ENCODE measurements at regions not wholly inside any gene's neighbourhood (a gene's known extent, or its start where the extent isn't known, plus 50 kb on each side); places are given as distances from the start of the nearest gene placed in this dataset.

- no peaks in the 10 kb centered on the region for H3K36me3 Mint-ChIP-seq (ENCODE audit: low read depth)
- no peak overlapping the region for H3K27ac Mint-ChIP-seq
- H3K27me3 Mint-ChIP-seq (ENCODE audit: low read depth): peaks cover 11% of the 10 kb centered on the region
- no peaks in the 10 kb centered on the region for H3K9me3 Mint-ChIP-seq
- H3K4me1 Mint-ChIP-seq (ENCODE audit: low read depth): no peaks in the 10 kb centered on the region
- no peak overlapping the region for H3K4me3 Mint-ChIP-seq
Measured at GRCh38 chr13:73189362-73189761, 130.6 kb downstream of the KLF5 start.

- H3K27me3 Mint-ChIP-seq (ENCODE audit: low read depth): peaks cover 8% of the 10 kb centered on the region
- no peaks in the 10 kb centered on the region for H3K9me3 Mint-ChIP-seq
- H3K36me3 Mint-ChIP-seq (ENCODE audit: low read depth): no peaks in the 10 kb centered on the region
- no peaks in the 10 kb centered on the region for H3K4me1 Mint-ChIP-seq (ENCODE audit: low read depth)
- no peak overlapping the region for H3K27ac Mint-ChIP-seq
- no peak overlapping the region for H3K4me3 Mint-ChIP-seq
Measured at GRCh38 chr13:73187106-73187505, 128.3 kb downstream of the KLF5 start.

- H3K27ac Mint-ChIP-seq: no peak overlapping the region
- no peaks in the 10 kb centered on the region for H3K36me3 Mint-ChIP-seq (ENCODE audit: low read depth)
- H3K27me3 Mint-ChIP-seq (ENCODE audit: low read depth): no peaks in the 10 kb centered on the region
- no peak overlapping the region for H3K4me3 Mint-ChIP-seq
- H3K4me1 Mint-ChIP-seq (ENCODE audit: low read depth): no peaks in the 10 kb centered on the region
- H3K9me3 Mint-ChIP-seq: no peaks in the 10 kb centered on the region
Measured at GRCh38 chr13:73179650-73180274, 121.0 kb downstream of the KLF5 start.

GRCh38 chr13:73177916-73178565, 119.2 kb downstream of the KLF5 start:
- Mint-ChIP-seq H3K36me3 (ENCODE audit: low read depth) (no peaks in the 10 kb centered on the region), H3K27ac (no peak overlapping the region), H3K27me3 (ENCODE audit: low read depth) (no peaks in the 10 kb centered on the region), H3K9me3 (no peaks in the 10 kb centered on the region), H3K4me1 (ENCODE audit: low read depth) (no peaks in the 10 kb centered on the region), H3K4me3 (no peak overlapping the region)

- Mint-ChIP-seq H3K36me3 (ENCODE audit: low read depth) (no peaks in the 10 kb centered on the region), H3K27me3 (ENCODE audit: low read depth) (no peaks in the 10 kb centered on the region), H3K4me3 (no peak overlapping the region), H3K4me1 (ENCODE audit: low read depth) (no peaks in the 10 kb centered on the region), H3K9me3 (no peaks in the 10 kb centered on the region), H3K27ac (no peak overlapping the region)
Measured at GRCh38 chr13:73177017-73177416, 118.2 kb downstream of the KLF5 start.

GRCh38 chr13:73174521-73175010, 115.8 kb downstream of the KLF5 start:
- peaks cover 3% of the 10 kb centered on the region for H3K4me1 Mint-ChIP-seq (ENCODE audit: low read depth)
- H3K4me3 Mint-ChIP-seq: no peak overlapping the region
- H3K9me3 Mint-ChIP-seq: no peaks in the 10 kb centered on the region
- H3K36me3 Mint-ChIP-seq (ENCODE audit: low read depth): no peaks in the 10 kb centered on the region
- no peak overlapping the region for H3K27ac Mint-ChIP-seq
- H3K27me3 Mint-ChIP-seq (ENCODE audit: low read depth): no peaks in the 10 kb centered on the region

- no peaks in the 10 kb centered on the region for H3K9me3 Mint-ChIP-seq
- H3K27ac Mint-ChIP-seq: no peak overlapping the region
- no peaks in the 10 kb centered on the region for H3K27me3 Mint-ChIP-seq (ENCODE audit: low read depth)
- no peak overlapping the region for H3K4me3 Mint-ChIP-seq
- peaks cover 3% of the 10 kb centered on the region for H3K4me1 Mint-ChIP-seq (ENCODE audit: low read depth)
- no peaks in the 10 kb centered on the region for H3K36me3 Mint-ChIP-seq (ENCODE audit: low read depth)
Measured at GRCh38 chr13:73173279-73173811, 114.5 kb downstream of the KLF5 start.

- no peak overlapping the region for H3K4me3 Mint-ChIP-seq
- no peak overlapping the region for H3K27ac Mint-ChIP-seq
- H3K27me3 Mint-ChIP-seq (ENCODE audit: low read depth): no peaks in the 10 kb centered on the region
- H3K4me1 Mint-ChIP-seq (ENCODE audit: low read depth): peaks cover 3% of the 10 kb centered on the region
- no peaks in the 10 kb centered on the region for H3K9me3 Mint-ChIP-seq
- H3K36me3 Mint-ChIP-seq (ENCODE audit: low read depth): no peaks in the 10 kb centered on the region
Measured at GRCh38 chr13:73171926-73172325, 113.1 kb downstream of the KLF5 start.

- Mint-ChIP-seq H3K27ac (no peak overlapping the region), H3K27me3 (ENCODE audit: low read depth) (no peaks in the 10 kb centered on the region), H3K36me3 (ENCODE audit: low read depth) (no peaks in the 10 kb centered on the region), H3K4me3 (no peak overlapping the region), H3K9me3 (no peaks in the 10 kb centered on the region), H3K4me1 (ENCODE audit: low read depth) (peaks cover 3% of the 10 kb centered on the region)
Measured at GRCh38 chr13:73171271-73171682, 112.5 kb downstream of the KLF5 start.

- H3K36me3 Mint-ChIP-seq (ENCODE audit: low read depth): no peaks in the 10 kb centered on the region
- H3K9me3 Mint-ChIP-seq: no peaks in the 10 kb centered on the region
- H3K27ac Mint-ChIP-seq: no peak overlapping the region
- no peak overlapping the region for H3K4me3 Mint-ChIP-seq
- H3K27me3 Mint-ChIP-seq (ENCODE audit: low read depth): no peaks in the 10 kb centered on the region
- H3K4me1 Mint-ChIP-seq (ENCODE audit: low read depth): peaks cover 3% of the 10 kb centered on the region
Measured at GRCh38 chr13:73169971-73170370, 111.2 kb downstream of the KLF5 start.

GRCh38 chr13:73168953-73169401, 110.2 kb downstream of the KLF5 start:
- H3K9me3 Mint-ChIP-seq: no peaks in the 10 kb centered on the region
- no peaks in the 10 kb centered on the region for H3K27me3 Mint-ChIP-seq (ENCODE audit: low read depth)
- H3K27ac Mint-ChIP-seq: no peak overlapping the region
- H3K4me3 Mint-ChIP-seq: no peak overlapping the region
- no peaks in the 10 kb centered on the region for H3K36me3 Mint-ChIP-seq (ENCODE audit: low read depth)
- peaks cover 3% of the 10 kb centered on the region for H3K4me1 Mint-ChIP-seq (ENCODE audit: low read depth)

GRCh38 chr13:73168226-73168952, 109.6 kb downstream of the KLF5 start:
- Mint-ChIP-seq H3K4me3 (no peak overlapping the region), H3K36me3 (ENCODE audit: low read depth) (no peaks in the 10 kb centered on the region), H3K4me1 (ENCODE audit: low read depth) (peaks cover 3% of the 10 kb centered on the region), H3K27ac (no peak overlapping the region), H3K9me3 (no peaks in the 10 kb centered on the region), H3K27me3 (ENCODE audit: low read depth) (no peaks in the 10 kb centered on the region)

GRCh38 chr13:73167028-73167820, 108.4 kb downstream of the KLF5 start:
- H3K4me3 Mint-ChIP-seq: no peak overlapping the region

GRCh38 chr13:73166204-73166603, 107.4 kb downstream of the KLF5 start:
- Mint-ChIP-seq H3K4me3 (no peak overlapping the region), H3K4me1 (ENCODE audit: low read depth) (peaks cover 3% of the 10 kb centered on the region), H3K27ac (no peak overlapping the region), H3K9me3 (no peaks in the 10 kb centered on the region), H3K27me3 (ENCODE audit: low read depth) (no peaks in the 10 kb centered on the region), H3K36me3 (ENCODE audit: low read depth) (no peaks in the 10 kb centered on the region)

More at GRCh38 chr13:73167028-73167820, 108.4 kb downstream of the KLF5 start:
- Mint-ChIP-seq H3K27ac (no peak overlapping the region), H3K4me1 (ENCODE audit: low read depth) (peaks cover 3% of the 10 kb centered on the region), H3K9me3 (no peaks in the 10 kb centered on the region), H3K27me3 (ENCODE audit: low read depth) (no peaks in the 10 kb centered on the region), H3K36me3 (ENCODE audit: low read depth) (no peaks in the 10 kb centered on the region)

All from T-helper 1 cell treated with Interleukin-12 subunit alpha and Interleukin-12 subunit beta and Interleukin-4 antibody, amounts not matched to agents 30 μg/mL and 1 μg/mL, for 36 hours (primary cell).